Muscle layer of colon (tissue), 2 donors: ENCODE measurements at regions not wholly inside any gene's neighbourhood (a gene's known extent, or its start where the extent isn't known, plus 50 kb on each side); places are given as distances from the start of the nearest gene placed in this dataset.

ENCODE experiments used
- H3K27ac ChIP-seq: one replicate; pipeline ENCODE4 v1.7.0; 2013; ENCODE audit warnings: low read depth, mild to moderate bottlenecking, low read length, moderate library complexity
- H3K27me3 ChIP-seq, 2 donors: one replicate each; pipeline ENCODE4 v1.7.0; 2013; ENCODE audit warnings: low read length in 2 of 2, mild to moderate bottlenecking in 2 of 2; ENCODE audit not compliant: insufficient read depth in 2 of 2, control insufficient read depth in 1 of 2
- H3K36me3 ChIP-seq: one replicate; pipeline ENCODE4 v1.7.0; 2013; ENCODE audit warnings: mild to moderate bottlenecking, low read length; ENCODE audit not compliant: insufficient read depth
- H3K4me1 ChIP-seq: one replicate; pipeline ENCODE4 v1.7.0; 2013; ENCODE audit warnings: mild to moderate bottlenecking, low read length; ENCODE audit not compliant: insufficient read depth
- H3K4me3 ChIP-seq, 2 donors: one replicate each; pipeline ENCODE4 v1.7.0; 2013; ENCODE audit warnings: low read length in 2 of 2, low read depth in 1 of 2, mild to moderate bottlenecking in 1 of 2, moderate library complexity in 1 of 2
- H3K9ac ChIP-seq: one replicate; pipeline ENCODE4 v1.7.0; 2013; ENCODE audit warnings: low read length
- H3K9me3 ChIP-seq: one replicate; pipeline ENCODE4 v1.7.0; 2013; ENCODE audit warnings: mild to moderate bottlenecking, low read length
- donor health status: abdominal sarcoma.
- donor health status: Adenocarcinoma of cecum.

DNA sequence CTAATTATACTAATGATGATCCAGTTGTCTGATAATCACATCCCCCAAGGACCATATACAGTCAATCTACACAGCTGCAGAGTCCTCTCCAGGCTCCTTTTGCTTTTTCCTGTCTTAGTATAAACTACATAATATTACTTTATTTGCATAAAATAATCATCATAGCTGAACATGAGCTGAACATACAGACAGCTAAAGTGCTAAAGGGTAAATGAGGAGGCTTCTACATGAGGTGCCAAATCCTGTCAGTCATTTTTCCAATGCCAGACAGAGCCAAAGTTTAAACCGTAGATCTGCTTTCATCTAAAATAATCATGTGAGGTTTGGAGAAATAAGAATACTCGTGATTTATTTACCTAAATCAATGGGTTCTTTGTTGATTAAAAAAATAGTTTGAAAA, 1530.1 kb upstream of the PABPC4L start:
- H3K9me3 ChIP-seq: no peaks in the 10 kb centered on the region
- H3K36me3 ChIP-seq: no peaks in the 10 kb centered on the region
- H3K27ac ChIP-seq: no peak overlapping the region
- no peak overlapping the region for H3K4me3 ChIP-seq
- no peaks in the 10 kb centered on the region for H3K4me1 ChIP-seq
- no peaks in the 10 kb centered on the region for H3K27me3 ChIP-seq
- H3K9ac ChIP-seq: no peak overlapping the region

DNA sequence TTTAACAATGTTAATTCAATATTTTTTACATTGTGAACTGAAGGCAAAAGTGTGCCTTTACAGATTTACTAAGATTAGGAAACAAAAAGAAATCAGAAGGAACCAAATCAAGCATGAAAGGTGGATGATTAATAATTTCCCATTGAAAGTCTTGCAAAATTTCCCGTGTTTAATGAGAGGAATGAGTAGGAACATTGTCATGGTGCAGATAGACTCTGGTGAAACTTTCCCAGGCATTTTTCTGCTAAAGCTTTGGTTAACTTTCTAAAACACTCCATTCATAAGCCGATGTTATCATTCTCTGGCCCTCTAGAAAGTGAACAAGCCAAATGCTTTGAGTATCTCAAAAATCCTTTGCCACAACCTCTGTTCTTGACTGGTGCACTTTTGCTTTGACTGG, 1522.8 kb upstream of the PABPC4L start:
- Histone ChIP-seq H3K4me1 (no peaks in the 10 kb centered on the region), H3K9ac (no peak overlapping the region), H3K27ac (no peak overlapping the region), H3K9me3 (no peaks in the 10 kb centered on the region), H3K36me3 (no peaks in the 10 kb centered on the region), H3K4me3 (no peak overlapping the region), H3K27me3 (no peaks in the 10 kb centered on the region)

DNA sequence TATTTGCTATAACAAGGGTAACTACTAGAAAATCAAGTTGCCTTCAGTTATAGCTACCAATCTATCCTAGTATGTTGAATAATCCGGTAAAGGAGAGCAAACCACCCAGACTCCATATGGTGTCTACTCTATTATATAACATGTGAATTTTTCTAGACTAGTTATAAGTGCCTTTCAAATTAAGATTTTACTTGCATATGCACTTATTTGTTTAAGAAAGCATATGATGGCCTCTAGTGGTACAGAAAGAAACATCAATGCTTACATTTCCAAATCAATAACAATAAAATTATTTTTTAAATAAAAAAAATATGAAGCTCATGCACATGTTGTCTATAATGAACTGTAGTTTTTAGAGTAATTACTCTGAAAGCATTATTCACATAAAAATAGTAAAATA, 1516.4 kb upstream of the PABPC4L start:
- no peaks in the 10 kb centered on the region for H3K9me3 ChIP-seq
- no peak overlapping the region for H3K27ac ChIP-seq
- H3K4me3 ChIP-seq: no peak overlapping the region
- H3K4me1 ChIP-seq: no peaks in the 10 kb centered on the region
- H3K36me3 ChIP-seq: no peaks in the 10 kb centered on the region
- H3K27me3 ChIP-seq: no peaks in the 10 kb centered on the region
- H3K9ac ChIP-seq: no peak overlapping the region

DNA sequence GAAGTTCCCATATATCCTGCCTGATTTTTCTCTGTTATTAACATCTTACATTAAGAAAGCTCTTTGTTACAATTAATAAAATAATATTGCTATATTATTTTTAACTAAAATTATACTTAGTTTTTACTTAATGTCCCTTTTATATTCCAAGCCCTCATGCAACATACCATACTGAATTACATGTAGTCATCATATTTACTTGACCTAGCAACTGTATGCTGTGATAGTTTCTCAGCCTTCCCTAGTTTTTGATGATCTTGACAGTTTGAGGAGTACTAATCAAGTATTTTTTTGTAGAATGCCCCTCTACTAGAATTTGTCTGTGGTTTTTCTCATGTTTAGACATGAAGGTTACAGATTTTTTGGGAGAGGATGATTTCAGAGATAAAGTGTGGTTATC, 1503.8 kb upstream of the PABPC4L start:
- H3K4me3 ChIP-seq: no peak overlapping the region
- no peak overlapping the region for H3K9ac ChIP-seq
- no peaks in the 10 kb centered on the region for H3K4me1 ChIP-seq
- H3K9me3 ChIP-seq: no peaks in the 10 kb centered on the region
- no peak overlapping the region for H3K27ac ChIP-seq
- no peaks in the 10 kb centered on the region for H3K36me3 ChIP-seq
- H3K27me3 ChIP-seq: no peaks in the 10 kb centered on the region

DNA sequence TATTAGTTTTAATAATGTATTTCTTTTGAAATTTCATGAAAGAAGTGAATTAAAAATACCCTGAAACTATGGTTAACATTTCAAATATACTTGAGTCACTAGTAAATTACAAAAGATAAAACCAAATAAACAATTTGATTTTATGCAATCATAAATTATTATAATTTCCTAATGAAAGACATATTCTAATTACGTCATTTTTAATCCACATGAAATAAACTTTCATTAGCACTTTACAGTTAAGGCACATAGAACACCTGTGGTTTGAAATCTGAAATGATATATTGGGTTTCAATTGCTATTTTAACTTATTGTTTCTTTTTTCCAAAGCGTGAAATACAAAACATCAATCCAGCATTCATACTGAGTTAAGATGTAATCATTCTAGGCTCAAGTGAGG, 1492.5 kb upstream of the PABPC4L start:
- Histone ChIP-seq H3K4me3 (no peak overlapping the region), H3K4me1 (no peaks in the 10 kb centered on the region), H3K36me3 (no peaks in the 10 kb centered on the region), H3K27me3 (no peaks in the 10 kb centered on the region), H3K9ac (no peak overlapping the region), H3K9me3 (no peaks in the 10 kb centered on the region), H3K27ac (no peak overlapping the region)

DNA sequence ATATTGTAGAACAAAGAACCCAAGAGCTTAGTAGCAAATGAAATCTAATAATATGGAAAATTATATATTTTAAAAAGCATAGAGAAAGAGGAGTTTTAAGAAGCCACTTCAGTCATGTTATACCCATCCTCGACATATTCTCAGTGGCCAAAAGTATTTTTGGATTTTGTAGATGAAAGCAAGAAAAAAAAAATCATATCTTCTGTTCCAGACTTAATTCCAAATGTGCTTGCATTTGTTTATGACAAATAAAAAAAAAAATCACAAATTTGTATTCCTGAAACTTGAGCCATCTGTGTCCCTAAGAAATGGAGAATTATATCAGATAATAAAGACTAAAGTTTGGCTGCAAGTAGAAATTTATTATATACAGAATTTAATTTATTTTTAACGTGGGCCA, 1482.4 kb upstream of the PABPC4L start:
- Histone ChIP-seq H3K27ac (no peak overlapping the region), H3K27me3 (no peaks in the 10 kb centered on the region), H3K4me1 (no peaks in the 10 kb centered on the region), H3K9ac (no peak overlapping the region), H3K9me3 (no peaks in the 10 kb centered on the region), H3K36me3 (no peaks in the 10 kb centered on the region), H3K4me3 (no peak overlapping the region)

DNA sequence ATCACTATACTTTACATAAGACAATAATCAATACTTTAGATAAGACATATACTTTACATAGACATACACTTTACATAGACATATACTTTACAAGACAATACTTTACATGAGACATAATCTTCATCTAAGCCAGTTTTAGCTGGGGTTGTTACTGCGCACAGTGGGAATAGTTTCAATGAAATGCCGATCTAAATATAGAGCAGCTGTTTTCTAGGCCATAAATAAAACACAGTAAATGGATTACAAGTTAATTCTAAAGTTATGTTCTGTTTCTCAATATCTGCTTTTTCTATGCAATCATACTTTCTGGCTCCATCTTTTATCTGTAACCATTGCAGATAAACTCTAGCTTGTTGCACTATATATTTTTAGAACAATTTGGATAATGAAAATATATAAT, 1470.6 kb upstream of the PABPC4L start:
- Histone ChIP-seq H3K9ac (no peak overlapping the region), H3K36me3 (no peaks in the 10 kb centered on the region), H3K4me1 (no peaks in the 10 kb centered on the region), H3K27ac (no peak overlapping the region), H3K4me3 (no peak overlapping the region), H3K27me3 (no peaks in the 10 kb centered on the region), H3K9me3 (no peaks in the 10 kb centered on the region)

DNA sequence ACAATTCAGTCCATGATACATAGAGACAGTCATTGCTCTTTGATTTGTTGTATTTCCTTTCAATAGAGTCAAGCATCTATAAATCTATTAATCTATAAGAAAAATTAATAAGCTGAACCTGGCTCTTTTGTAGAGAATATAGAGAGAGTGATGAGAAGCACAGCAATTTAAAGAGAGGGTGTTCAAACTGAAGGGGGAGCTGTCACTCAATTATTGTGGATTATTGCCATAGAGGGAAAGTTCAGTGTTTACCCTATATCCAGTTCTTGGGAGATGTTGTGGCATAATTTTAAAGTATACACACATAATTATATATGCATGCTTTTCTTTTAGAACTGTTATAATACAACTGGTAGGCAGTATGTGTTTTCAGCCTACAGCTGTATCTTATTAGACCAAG, 1469.0 kb upstream of the PABPC4L start:
- H3K4me1 ChIP-seq: no peaks in the 10 kb centered on the region

More for the DNA sequence above, 1469.0 kb upstream of the PABPC4L start:
- Histone ChIP-seq H3K9me3 (no peaks in the 10 kb centered on the region), H3K9ac (no peak overlapping the region), H3K4me3 (no peak overlapping the region), H3K27ac (no peak overlapping the region), H3K36me3 (no peaks in the 10 kb centered on the region), H3K27me3 (no peaks in the 10 kb centered on the region)
